A673 (cell line): ENCODE measurements at regions not wholly inside any gene's neighbourhood (a gene's known extent, or its start where the extent isn't known, plus 50 kb on each side); places are given as distances from the start of the nearest gene placed in this dataset.
"Not testable (repeated sequence)": the region's sequence is repeated elsewhere in the genome, so short reads cannot be mapped to it uniquely, and the experiment has no call there.

Experiments used
- CTCF ChIP-seq: fragments of 300-800, 200-600 bp; sonication (generic); conservative IDR thresholded peaks from 2 replicates; pipeline ENCODE4 v1.5.1; 2017; ENCODE audit warnings: low read depth, mild to moderate bottlenecking, antibody characterized with exemption, low read length, moderate library complexity, mixed read lengths
- EZH2 ChIP-seq: fragments of 200-600 bp; sonication (generic); IDR thresholded peaks from 2 replicates; pipeline ENCODE4 v1.6.1; 2017; ENCODE audit warnings: borderline replicate concordance, low read depth, mild to moderate bottlenecking, mixed read lengths, antibody characterized with exemption, low read length; ENCODE audit not compliant: poor library complexity, severe bottlenecking

GRCh38 chr6:27633221-27633688, 160.3 kb upstream of the ZNF184 start:
- not testable (repeated sequence) for TF ChIP-seq CTCF, EZH2
